ENCODE measurements at regions not wholly inside any gene's neighbourhood (a gene's known extent, or its start where the extent isn't known, plus 50 kb on each side); places are given as distances from the start of the nearest gene placed in this dataset.
"Not testable (repeated sequence)": the region's sequence is repeated elsewhere in the genome, so short reads cannot be mapped to it uniquely, and the experiment has no call there.

DNA sequence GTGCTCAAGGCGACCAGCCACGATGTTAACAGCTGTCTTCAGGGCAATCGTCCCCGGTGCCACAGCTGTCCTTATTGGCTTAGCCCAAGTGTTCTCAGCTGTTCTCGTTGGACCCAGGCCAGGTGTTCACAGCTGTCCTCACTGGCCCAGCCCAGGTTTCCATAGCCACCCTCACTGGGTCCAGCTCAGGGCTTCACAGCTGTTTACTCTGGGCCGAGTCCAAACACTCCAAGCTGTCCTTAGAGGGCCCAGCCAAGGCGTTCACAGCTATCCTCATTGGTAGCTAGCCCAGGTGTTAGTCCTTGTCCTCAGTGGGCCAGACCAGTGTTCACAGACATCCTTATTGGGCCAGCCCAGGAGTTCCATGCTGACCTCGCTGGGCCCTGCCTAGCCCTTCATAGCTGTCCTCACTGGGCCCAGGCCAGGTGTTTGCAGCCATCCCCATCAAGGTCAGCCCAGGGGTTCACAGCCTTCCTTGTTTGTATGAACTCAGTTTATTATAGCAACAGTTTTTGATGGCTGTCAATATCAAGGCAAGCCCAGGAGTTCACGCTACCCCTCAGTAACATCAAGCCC is 106.0 kb upstream of the THOC3 start:
- H3K27ac Mint-ChIP-seq; H3K4me3 Mint-ChIP-seq; H3K36me3 Mint-ChIP-seq (ENCODE audit: low read depth); H3K9me3 Mint-ChIP-seq; DNase-seq (ENCODE audit: low spot score); H3K4me1 Mint-ChIP-seq (ENCODE audit: low read depth); H3K27me3 Mint-ChIP-seq (ENCODE audit: low read depth): not testable (repeated sequence)

DNA sequence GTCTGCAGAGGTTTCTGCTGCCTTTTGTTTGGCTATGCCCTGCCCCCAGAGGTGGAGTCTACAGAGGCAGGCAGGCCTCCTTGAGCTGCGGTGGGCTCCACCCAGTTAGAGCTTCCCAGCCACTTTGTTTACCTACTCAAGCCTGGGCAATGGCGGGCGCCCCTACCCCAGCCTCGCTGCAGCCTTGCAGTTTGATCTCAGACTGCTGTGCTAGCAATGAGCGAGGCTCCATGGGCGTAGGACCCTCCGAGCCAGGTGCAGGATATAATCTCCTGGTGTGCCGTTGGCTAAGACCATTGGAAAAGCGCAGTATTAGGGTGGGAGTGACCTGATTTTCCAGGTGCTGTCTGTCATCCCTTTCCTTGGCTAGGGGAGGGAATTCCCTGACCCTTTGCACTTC is 115.6 kb upstream of the THOC3 start:
- not testable (repeated sequence) for H3K27ac Mint-ChIP-seq; DNase-seq (ENCODE audit: low spot score); H3K4me1 Mint-ChIP-seq (ENCODE audit: low read depth); H3K4me3 Mint-ChIP-seq; H3K27me3 Mint-ChIP-seq (ENCODE audit: low read depth); H3K9me3 Mint-ChIP-seq; H3K36me3 Mint-ChIP-seq (ENCODE audit: low read depth)

DNA sequence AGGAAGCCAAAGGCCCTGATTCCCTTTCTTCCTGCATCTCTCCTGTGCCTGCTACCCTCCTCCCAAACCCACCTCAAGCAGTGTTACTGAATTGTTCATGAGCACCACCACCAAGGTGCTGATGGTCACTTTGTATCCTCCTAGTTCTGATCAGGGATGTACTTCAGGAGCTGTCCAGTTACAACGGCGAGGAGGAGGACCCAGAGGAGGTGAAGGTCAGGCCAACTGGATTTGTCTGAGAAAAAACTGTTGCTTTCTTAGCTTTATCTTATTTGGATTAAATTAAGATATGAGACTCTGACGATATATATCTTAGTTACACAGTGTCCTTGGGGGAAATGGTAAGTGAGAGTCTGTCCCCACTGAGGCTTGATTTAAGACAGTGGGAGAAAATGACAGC is 135.0 kb upstream of the THOC3 start:
- not testable (repeated sequence) for H3K36me3 Mint-ChIP-seq (ENCODE audit: low read depth); DNase-seq (ENCODE audit: low spot score); H3K9me3 Mint-ChIP-seq; H3K4me3 Mint-ChIP-seq; H3K4me1 Mint-ChIP-seq (ENCODE audit: low read depth); H3K27ac Mint-ChIP-seq; H3K27me3 Mint-ChIP-seq (ENCODE audit: low read depth)

DNA sequence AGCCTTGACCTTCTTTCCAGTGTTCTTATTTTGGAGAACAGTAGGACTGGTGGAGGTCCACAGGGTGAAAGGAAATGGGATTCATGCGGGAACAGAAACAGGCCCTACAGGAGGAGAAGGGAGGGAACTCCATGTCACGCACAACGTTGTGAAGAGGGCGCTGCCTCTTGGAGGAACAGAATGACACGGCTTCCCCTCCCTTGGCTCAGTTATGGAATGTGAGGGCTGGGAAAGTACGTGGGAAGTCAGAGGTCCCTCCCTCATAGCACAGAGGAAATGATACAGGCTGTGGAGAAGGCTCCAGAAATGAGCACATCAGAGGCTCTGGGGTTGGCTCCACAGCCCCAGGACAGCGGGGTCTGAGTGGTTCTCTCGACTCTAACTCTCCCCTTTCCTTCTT is 125.3 kb upstream of the SIMC1 start:
- H3K4me1 Mint-ChIP-seq (ENCODE audit: low read depth): not testable (repeated sequence)

DNA sequence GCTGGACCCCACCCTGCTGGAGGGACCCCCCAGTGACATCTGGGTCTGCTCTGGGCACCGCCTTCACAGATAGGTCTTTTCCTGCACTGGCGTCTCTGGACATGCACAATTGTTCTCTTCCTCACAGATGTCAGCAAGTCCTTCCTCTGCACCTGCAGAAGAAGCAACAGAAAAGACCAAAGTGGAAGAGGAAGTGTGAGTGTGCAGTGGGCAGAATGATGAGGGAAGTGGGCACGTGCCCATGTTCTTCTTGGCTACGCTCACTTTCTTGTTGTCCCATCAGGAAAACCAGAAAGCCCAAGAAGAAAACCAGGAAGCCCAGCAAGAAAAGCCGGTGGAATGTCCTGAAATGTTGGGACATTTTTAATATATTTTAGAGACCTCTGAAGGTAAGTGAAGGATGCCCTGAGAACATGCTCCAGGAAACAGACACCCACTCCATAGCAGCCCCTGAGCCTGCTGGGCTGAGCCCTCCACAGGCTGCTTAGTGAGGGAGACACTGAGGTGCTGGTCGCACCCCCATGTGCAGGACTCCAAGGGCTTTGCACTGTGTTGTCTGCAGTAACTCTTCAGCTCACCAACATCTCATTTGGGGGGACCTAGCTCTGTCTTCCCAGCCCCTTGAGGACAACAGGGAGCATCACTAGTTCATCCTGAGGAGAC is 124.4 kb upstream of the SIMC1 start:
- H3K27me3 Mint-ChIP-seq (ENCODE audit: low read depth); H3K4me1 Mint-ChIP-seq (ENCODE audit: low read depth); H3K27ac Mint-ChIP-seq; H3K36me3 Mint-ChIP-seq (ENCODE audit: low read depth); H3K9me3 Mint-ChIP-seq; DNase-seq (ENCODE audit: low spot score); H3K4me3 Mint-ChIP-seq: not testable (repeated sequence)

More for the DNA sequence above, 125.3 kb upstream of the SIMC1 start:
- not testable (repeated sequence) for H3K36me3 Mint-ChIP-seq (ENCODE audit: low read depth); DNase-seq (ENCODE audit: low spot score); H3K4me3 Mint-ChIP-seq; H3K9me3 Mint-ChIP-seq; H3K27ac Mint-ChIP-seq; H3K27me3 Mint-ChIP-seq (ENCODE audit: low read depth)

DNA sequence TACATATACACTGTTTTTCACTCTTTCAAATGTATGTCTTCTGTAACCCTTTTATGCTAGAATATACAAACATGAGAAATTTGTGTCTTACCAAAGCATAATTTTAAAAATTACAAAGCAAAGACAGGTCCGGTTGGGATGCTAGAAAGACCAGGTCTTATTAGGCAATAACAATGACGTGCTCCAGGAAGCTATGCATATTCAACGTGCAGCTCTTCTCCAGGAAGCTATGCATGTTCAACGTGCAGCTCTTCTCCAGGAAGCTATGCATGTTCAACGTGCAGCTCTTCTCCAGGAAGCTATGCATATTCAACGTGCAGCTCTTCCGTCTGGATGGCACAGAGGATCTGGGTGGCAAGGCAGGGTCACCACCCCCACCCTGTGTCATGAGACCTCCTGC is 123.4 kb upstream of the SIMC1 start:
- H3K9me3 Mint-ChIP-seq; DNase-seq (ENCODE audit: low spot score); H3K27me3 Mint-ChIP-seq (ENCODE audit: low read depth); H3K36me3 Mint-ChIP-seq (ENCODE audit: low read depth); H3K4me3 Mint-ChIP-seq; H3K27ac Mint-ChIP-seq; H3K4me1 Mint-ChIP-seq (ENCODE audit: low read depth): not testable (repeated sequence)

DNA sequence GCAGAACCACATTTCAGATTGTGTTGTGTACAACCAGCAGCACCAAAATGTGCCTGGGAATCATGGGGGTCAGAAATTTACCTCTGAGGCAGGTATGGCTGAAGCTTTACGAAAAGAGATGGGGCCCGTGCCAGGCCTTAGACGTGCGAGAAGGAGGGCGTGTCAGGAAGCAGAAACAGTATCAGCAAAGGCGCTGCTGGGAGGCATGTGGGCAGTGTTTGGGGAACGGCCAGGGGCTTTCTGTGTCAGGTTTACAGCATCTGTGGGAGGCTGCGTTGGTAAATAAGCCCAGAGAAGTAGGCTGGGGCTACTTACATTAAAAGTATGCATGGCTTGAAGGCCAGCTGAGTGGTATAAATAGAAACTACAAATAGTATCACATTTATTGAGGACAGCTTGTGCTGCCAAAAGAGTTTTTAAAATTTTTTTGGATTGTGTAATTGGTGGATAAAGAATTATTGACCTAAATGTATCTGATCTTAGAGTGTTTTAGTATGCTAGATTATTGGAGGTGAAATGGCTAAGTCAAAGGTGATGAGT is 120.5 kb upstream of the SIMC1 start:
- not testable (repeated sequence) for H3K4me3 Mint-ChIP-seq; DNase-seq (ENCODE audit: low spot score); H3K27me3 Mint-ChIP-seq (ENCODE audit: low read depth); H3K4me1 Mint-ChIP-seq (ENCODE audit: low read depth); H3K36me3 Mint-ChIP-seq (ENCODE audit: low read depth); H3K9me3 Mint-ChIP-seq; H3K27ac Mint-ChIP-seq

DNA sequence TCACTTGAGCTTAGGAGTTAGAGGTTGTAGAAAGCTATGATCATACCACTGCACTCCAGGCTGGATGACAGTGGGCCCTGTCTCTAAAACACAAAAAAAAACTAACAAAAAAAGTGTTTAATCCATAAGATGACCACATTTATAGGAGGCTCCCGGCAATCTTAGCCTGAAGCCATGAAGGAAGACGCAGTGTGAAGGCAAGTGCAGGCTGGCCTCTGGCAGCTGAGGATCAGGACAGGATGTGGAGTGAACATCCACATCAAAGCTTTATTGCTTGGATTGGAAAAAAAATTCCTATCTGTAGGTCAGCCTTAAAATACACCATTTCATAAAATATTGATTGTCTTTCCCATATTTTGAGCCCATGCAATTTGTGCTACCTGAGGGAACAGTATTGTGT is 115.9 kb upstream of the SIMC1 start:
- not testable (repeated sequence) for H3K27me3 Mint-ChIP-seq (ENCODE audit: low read depth); H3K4me3 Mint-ChIP-seq; H3K36me3 Mint-ChIP-seq (ENCODE audit: low read depth); H3K9me3 Mint-ChIP-seq; H3K27ac Mint-ChIP-seq; DNase-seq (ENCODE audit: low spot score); H3K4me1 Mint-ChIP-seq (ENCODE audit: low read depth)

DNA sequence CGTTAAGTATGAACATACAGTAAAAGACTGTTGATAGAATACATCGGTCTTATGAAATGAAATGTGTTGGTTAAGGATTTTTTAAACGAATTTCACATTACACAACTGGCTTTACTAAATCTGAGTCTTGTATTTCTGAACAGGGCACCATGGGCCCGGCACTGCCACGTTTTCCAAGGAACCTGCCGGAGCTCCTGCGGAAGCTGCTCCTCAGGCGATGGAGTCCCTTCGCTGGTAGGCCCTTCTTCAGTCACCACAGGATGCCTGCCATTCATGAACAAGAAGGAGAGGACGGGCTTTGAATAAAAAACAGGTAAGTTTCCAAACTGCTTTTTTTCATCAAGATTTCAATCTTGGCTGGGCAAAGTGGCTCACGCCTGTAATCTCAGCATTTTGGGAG is 114.1 kb upstream of the SIMC1 start:
- not testable (repeated sequence) for H3K4me3 Mint-ChIP-seq; H3K27ac Mint-ChIP-seq; H3K4me1 Mint-ChIP-seq (ENCODE audit: low read depth); H3K27me3 Mint-ChIP-seq (ENCODE audit: low read depth); H3K9me3 Mint-ChIP-seq; DNase-seq (ENCODE audit: low spot score); H3K36me3 Mint-ChIP-seq (ENCODE audit: low read depth)

DNA sequence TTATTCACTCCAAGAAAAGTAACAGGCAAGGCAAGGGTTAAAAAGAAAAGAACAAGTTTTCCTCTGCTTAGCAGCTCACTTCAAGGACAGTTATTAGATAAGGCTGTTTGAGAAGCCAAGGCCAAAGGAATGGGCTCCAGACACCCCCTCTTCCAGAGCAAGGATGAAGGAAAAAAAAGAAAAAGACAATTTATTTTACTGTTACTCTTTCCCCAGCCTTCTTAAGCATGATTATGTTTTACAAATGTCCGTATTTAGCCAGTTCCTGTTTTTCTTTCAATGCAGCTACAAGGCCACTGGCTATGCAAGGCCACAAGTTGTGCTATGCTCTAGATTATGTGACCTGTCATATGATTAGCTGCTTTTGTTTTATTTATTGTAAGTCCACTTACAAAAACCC is 106.5 kb upstream of the SIMC1 start:
- Mint-ChIP-seq H3K36me3 (ENCODE audit: low read depth) (no peaks in the 10 kb centered on the region), H3K4me3 (no peak overlapping the region), H3K4me1 (ENCODE audit: low read depth) (peaks cover 9% of the 10 kb centered on the region), H3K27ac (no peak overlapping the region), H3K27me3 (ENCODE audit: low read depth) (peaks cover 36% of the 10 kb centered on the region), H3K9me3 (no peaks in the 10 kb centered on the region)
- DNase-seq (ENCODE audit: low spot score): no peak

DNA sequence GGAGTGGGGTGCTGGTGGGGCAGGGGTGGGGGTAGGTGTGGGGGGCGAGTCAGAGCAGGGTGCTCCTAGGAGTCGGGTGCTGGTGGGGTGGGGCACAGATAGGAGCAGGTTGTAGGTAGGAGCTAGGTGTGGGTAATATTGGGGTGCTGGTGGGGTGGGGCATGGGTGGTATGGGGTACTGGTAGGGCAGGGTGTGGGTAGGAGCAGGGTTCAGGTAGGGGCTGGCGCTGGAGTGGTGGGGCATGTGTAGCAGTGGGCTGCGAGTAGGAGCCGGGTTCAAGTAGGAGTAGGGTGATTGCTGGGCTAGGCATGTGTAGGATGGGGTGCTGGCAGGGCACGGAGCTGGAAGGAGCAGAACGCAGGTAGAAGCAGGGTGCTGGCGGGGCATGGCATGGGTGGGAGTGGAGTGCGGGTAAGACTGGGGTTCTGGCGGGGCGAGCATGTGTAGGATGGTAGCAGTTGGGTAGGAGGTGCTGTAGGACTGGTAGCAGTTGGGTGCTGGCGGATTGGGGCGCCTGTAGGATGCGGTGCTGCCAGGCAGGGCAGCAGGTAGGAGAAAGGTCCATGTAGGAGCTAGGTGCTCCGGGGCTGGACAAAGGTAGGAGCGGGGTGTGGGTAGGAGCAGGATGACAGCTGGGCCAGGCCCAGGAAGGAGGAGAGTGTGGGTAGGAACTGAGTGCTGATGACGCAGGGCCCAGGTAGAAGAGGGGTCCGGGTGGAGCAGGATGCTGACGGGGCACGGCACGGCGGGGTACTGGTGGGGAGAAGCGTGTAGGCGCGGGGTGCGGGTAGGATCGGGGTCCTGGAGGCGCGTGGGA is 105.5 kb upstream of the SIMC1 start:
- Mint-ChIP-seq H3K36me3 (ENCODE audit: low read depth) (no peaks in the 10 kb centered on the region), H3K27me3 (ENCODE audit: low read depth) (peaks cover 39% of the 10 kb centered on the region), H3K4me1 (ENCODE audit: low read depth) (peaks cover 9% of the 10 kb centered on the region), H3K9me3 (no peaks in the 10 kb centered on the region), H3K27ac (no peak overlapping the region), H3K4me3 (peak overlapping the region; percentile 19)
- DNase-seq (ENCODE audit: low spot score): no peak

DNA sequence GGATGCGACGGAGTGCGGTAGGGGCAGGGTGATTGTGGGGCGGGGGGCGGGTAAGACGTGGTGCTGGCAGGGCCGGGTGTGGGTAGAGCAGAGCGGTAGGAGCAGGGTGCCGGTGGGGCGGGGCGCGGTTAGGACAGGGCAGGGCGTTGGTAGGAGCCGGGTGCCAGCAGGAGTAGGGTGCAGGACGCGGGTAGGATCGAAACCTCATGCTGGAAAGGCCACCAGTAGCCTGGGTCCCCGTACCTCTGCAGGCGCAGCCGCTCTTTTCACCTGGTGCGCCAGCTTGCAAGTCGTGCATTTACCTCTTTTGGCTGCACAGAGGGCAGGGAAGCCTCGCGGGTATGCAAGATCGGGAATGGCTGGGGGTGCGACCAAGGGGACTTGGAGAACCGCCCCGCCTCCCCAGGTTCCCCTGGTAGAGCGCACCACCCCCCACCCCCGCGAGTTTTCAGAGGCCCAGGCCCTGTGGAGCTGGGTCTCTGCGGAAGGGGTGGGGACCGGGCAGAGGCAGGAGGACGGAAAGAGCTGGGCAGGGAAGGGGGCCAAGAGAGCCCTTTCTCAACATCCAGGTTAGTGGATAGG is 104.8 kb upstream of the SIMC1 start:
- no peaks in the 10 kb centered on the region for H3K36me3 Mint-ChIP-seq (ENCODE audit: low read depth)
- no peak for DNase-seq (ENCODE audit: low spot score)
- H3K9me3 Mint-ChIP-seq: no peaks in the 10 kb centered on the region
- peaks cover 9% of the 10 kb centered on the region for H3K4me1 Mint-ChIP-seq (ENCODE audit: low read depth)
- H3K27me3 Mint-ChIP-seq (ENCODE audit: low read depth): peaks cover 39% of the 10 kb centered on the region
- H3K27ac Mint-ChIP-seq: no peak overlapping the region
- H3K4me3 Mint-ChIP-seq: peak overlapping the region; percentile 24

DNA sequence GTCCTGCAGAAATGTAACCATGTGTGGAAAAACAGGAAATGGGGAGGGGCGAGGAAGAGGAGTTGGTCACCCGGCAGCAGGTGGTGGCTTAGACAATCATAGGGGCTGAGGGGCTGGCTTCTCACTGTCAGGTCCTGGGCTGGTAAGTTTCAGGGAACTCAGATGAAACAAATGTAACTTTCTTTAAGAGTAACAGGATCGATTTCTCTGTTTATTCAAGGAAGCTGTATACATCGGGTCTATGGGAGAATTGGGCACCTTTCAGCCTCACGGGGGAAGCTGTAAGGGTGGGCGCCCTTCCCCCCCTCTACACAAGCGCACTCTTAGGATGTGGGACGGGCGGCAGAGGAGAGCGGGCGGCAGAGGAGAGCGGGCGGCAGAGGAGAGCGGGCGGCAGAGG is 104.3 kb upstream of the SIMC1 start:
- Mint-ChIP-seq H3K27me3 (ENCODE audit: low read depth) (peaks cover 40% of the 10 kb centered on the region), H3K36me3 (ENCODE audit: low read depth) (no peaks in the 10 kb centered on the region), H3K4me1 (ENCODE audit: low read depth) (peaks cover 9% of the 10 kb centered on the region), H3K4me3 (no peak overlapping the region), H3K9me3 (no peaks in the 10 kb centered on the region), H3K27ac (no peak overlapping the region)
- DNase-seq (ENCODE audit: low spot score): no peak

DNA sequence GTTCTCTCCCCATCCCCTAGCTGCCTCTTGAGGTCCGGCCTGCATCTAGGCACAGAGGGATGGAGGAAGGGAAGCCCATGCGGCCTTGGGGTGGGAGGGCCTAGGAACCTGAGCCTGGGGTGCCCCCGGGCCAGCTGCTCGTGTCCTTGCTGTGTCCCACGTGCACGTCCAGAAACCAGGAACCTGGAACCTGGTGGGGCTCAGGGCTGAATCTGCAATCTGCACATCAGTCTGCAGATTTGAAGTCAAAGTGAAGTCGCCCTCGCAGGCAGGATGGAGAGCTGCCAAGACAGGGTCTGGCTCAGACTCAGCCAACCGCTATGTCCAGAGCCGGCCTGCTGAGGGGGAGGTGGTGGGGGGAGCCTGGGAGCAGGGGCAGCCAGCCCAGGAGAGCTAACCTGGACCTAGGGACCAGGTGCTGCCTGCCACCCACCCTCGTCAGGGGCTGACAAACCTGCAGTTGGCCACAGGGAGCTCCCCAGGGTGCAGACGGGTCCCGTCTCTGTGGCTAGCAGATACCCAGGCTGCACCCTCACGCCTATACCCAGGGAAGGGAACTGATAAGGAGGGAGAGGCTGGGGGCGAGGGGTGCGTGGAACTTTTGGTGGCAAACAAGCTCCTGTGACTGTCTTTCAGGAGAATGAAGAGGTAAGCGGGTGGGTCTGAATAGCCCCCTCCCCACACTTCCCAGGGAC is 103.5 kb upstream of the SIMC1 start:
- Mint-ChIP-seq H3K27ac (no peak overlapping the region), H3K4me3 (no peak overlapping the region), H3K36me3 (ENCODE audit: low read depth) (no peaks in the 10 kb centered on the region), H3K27me3 (ENCODE audit: low read depth) (peaks cover 45% of the 10 kb centered on the region), H3K4me1 (ENCODE audit: low read depth) (peaks cover 9% of the 10 kb centered on the region), H3K9me3 (no peaks in the 10 kb centered on the region)
- DNase-seq (ENCODE audit: low spot score): no peak

Measured in T-helper 2 cell treated with Interferon-gamma antibody and Interleukin-4, amounts not matched to agents 5 μg/mL and 100 μg/mL, for 36 hours (primary cell).